Suppressor macrophage (primary cell): ENCODE measurements at regions not wholly inside any gene's neighbourhood (a gene's known extent, or its start where the extent isn't known, plus 50 kb on each side); places are given as distances from the start of the nearest gene placed in this dataset.

ENCODE experiments used
- DNase-seq, 4 experiments: peaks; one replicate each; pipeline ENCODE4 v3.0.0-alpha.2; 2020 to 2022

DNA sequence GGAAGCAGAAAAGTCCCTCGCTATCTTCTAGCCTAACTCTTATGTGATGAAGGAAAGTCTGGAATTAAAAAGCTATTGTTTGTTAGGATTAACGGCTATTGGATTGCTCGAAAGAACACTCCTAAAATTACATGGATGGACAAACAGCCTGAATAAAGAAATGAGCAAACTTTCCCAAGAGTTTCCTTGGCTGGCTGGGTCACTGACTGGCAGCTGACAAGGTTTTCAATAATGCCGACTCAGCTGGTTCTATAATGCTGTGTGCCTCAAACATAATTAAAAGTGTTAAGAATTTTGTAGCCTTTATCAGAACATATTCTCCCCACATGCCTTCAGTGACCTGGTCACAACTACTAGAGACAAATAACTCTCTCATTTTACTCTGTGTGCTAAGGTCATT is 142.9 kb upstream of the ADAMTS9 start:
- DNase-seq = no peak

- no peak for DNase-seq
Observed at GRCh38 chr3:64829331-64829730, 141.5 kb upstream of the ADAMTS9 start.

DNA sequence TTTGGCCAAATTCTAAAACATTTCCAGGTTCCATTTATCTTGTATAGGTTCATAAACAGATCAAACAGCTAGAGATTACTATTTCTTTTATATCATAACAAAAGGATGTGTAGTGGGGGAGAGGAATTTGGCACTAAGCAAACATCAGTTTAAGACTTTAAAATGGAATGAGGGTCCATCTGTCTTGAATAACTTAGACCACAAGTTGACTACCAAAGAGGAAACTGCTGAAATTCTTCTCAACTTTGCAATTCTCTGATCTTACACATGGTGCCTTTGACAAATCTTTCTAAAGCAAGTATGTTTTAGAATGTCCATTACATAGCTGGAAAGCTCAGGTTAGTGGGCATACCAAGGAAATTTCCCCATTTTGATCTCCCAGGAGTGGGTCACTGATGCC is 140.5 kb upstream of the ADAMTS9 start:
- no peak for DNase-seq

DNA sequence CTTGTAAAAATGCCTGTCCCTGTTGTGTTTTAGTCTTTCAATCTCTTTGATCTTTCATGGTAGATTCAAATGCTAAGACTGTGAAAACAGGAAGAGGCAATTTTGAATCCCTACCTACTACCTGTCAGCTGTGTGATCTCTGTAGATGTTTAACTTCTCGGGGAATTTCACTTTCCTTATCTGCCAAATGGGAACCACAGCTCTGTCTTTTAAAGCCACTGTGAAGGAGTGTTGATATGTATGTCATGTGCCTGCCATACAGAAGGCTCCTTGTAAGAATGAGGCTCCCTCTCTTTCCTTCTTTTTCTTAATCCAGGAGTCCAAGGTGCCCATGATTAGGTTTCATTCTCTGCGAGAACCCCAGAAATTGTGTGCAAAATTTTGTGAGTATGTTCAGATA is 139.6 kb upstream of the ADAMTS9 start:
- DNase-seq = no peak

- no peak for DNase-seq
Observed at GRCh38 chr3:64827019-64827418, 139.2 kb upstream of the ADAMTS9 start.

DNA sequence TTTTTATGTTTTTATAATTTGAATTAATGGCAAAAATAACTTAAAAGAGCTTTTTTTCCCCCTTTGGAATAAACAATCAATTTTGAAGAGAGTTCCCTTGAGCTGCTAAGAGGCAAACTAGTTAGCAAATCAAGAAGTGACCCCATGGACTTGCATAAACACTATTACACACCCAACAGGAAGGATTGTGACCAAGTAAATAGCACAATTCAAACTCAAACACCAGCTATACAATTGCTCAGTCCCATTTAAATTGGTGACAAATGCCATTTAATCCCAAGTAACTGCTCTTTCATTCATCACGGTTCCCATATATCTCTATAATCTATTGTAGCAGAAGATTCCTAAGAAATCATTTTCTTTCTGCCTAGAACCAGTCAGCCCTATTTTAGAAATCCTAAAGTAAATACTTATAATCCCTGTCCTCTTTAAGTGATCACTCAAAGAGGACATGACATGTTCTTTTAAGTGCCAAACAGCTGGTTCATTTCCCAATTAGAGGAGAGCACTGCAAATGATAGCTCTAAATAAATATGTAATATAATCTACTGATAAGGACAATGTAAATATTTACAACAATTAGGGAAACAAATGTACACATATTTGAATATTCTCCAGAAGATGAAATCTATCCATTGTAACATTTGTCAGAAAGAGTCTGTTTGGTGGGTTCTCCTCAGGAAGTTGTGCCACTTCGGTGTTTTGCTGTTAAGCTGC is 137.8 kb upstream of the ADAMTS9 start:
- no peak for DNase-seq

DNA sequence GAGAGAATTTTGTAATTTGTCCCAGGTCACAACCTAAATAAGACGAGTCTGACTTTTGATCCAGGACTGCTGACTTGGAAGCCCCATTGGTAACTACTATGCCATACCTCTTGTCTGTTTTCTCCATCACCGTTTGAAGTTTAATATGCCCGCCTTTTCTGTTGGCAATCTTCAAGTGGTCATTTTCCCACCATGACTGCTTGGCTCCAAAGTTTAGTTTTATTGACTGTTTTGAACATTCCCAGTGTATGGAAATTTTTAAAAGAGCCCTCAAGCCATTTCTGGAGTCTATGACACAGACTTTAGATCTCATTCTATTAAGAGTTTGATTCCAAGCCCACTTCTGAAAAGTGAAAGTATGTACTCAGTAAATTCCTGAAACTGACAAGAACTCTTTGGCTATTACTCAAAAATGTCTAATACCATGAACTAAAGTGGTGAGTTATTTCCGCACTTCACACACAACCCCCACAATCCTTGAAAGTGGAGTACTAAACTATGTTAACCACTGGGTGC is 136.7 kb upstream of the ADAMTS9 start:
- no peak for DNase-seq

- DNase-seq = no peak
Observed at GRCh38 chr3:64818196-64818595, 130.4 kb upstream of the ADAMTS9 start.

DNA sequence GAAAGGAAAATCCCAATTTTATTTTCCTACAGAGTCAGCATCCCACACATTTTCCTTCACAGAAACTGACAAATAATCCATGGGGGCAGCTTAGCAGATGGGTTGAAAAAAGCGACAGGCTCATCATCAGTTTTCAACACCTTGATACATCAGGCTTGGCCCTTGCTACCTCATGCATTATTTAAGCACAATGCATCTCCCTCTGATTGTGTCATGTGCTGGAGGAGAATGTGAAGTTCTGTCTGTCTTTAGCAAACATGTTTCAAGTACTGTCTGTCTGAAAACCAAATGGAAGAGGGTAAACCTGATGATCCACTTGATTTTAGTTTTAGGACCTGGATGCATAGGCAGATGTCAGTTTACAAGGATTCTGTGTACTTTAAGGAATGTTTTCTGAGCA is 128.6 kb upstream of the ADAMTS9 start:
- DNase-seq = no peak

GRCh38 chr3:64815789-64816188 is 128.0 kb upstream of the ADAMTS9 start:
- no peak for DNase-seq

DNA sequence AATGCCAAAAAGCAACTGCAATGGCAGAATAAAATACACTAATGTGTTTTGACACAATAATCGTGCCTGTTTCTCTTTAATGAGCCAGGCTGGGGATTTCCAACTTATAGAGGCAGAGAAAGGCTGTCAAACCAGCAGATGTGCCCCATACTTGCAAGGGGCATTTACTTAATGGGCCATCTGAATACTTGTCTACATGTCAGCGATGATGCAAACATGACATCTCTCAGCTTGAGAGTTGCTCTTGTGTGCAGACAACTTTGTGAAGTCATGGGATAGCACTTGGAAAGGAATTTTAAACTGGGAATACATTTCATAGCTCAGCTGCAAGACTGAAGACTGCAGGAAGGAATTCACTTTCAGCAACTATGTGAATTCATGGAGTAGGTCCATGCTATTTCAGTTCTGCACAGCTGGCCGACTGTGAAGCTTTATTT is 127.4 kb upstream of the ADAMTS9 start:
- DNase-seq = no peak

GRCh38 chr3:64814351-64814750 is 126.6 kb upstream of the ADAMTS9 start:
- no peak for DNase-seq

DNA sequence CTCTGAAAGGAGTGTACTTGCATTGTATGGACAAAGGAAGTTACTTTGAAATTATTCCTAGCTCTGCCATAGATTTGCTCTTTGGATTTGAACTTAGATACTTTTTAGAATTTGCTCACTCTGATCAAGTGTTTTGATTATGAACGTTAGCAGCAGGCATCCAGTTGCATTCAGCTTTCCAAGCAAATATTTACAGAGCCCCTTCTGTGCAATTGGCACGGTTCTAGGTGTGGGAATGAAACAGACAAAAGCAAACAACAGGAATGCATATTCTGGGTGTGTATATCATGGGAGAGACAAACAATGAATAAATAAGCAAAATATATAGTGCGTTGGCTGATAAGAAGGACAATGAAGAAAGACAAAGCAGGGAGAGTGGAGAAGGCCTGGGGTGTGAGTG is 125.5 kb upstream of the ADAMTS9 start:
- no peak for DNase-seq

DNA sequence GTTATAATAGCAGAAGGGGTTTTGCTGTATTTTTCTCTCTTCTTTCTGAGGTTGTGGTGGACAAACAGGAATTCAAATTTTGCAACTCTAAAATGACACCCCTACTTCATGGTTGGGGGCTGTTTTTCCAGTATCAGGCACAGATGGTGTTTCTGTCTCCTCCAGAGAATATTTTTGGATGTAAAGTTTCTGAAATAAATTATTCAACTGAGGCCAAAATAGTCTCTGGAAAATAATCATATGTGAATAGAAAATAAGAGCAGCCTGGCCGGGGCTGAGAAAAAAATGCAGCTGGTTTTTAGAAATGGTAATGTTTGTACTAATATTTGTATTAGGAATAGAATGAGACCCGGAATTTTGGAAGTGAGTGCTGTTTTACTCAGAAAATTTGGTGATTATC is 121.3 kb upstream of the ADAMTS9 start:
- DNase-seq = no peak

GRCh38 chr3:64808061-64808460 is 120.3 kb upstream of the ADAMTS9 start:
- DNase-seq = no peak

- DNase-seq = no peak
Observed at GRCh38 chr3:64806668-64807605, 119.1 kb upstream of the ADAMTS9 start.

- DNase-seq = no peak
Observed at GRCh38 chr3:64805978-64806377, 118.2 kb upstream of the ADAMTS9 start.

- DNase-seq = no peak
Observed at GRCh38 chr3:64805248-64805647, 117.4 kb upstream of the ADAMTS9 start.

DNA sequence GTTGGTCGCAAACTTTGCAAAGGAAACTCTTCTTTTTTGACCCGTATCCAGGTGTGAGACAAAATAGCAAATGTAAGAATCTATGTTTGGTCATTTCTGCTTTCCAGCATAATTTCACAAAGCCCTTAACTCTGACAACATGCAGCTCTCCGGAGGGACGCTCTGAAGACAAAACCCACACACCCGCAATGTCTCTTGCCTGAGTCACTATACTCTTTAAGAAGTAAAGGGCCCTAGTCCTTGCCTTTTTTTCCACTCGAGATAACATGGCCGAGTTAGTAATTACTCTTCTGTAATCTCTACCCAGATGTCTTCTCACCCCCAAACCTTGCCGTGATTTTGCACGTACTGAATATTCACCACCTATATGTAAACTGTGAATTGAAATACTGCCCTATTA is 115.7 kb upstream of the ADAMTS9 start:
- no peak for DNase-seq

DNA sequence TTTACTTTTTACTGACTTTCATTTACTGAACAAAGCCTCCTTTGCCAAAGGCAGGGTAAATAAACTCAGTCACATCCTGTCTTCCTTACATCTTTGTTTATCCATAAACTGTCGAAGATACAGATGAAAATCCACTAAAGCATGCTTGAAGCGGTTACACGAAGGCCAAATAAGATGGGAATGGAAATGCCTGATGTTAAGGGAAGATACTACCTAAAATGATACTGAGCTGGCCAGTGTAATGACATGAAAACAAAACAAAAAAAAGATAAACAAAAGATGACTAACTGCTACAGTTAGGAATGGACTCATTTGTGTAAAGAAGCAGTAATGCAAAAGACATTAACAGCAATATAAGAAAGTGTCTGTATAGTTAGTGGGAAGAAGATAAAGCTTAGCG is 114.7 kb upstream of the ADAMTS9 start:
- DNase-seq = no peak

- DNase-seq = no peak
Observed at GRCh38 chr3:64801856-64802255, 114.1 kb upstream of the ADAMTS9 start.

DNA sequence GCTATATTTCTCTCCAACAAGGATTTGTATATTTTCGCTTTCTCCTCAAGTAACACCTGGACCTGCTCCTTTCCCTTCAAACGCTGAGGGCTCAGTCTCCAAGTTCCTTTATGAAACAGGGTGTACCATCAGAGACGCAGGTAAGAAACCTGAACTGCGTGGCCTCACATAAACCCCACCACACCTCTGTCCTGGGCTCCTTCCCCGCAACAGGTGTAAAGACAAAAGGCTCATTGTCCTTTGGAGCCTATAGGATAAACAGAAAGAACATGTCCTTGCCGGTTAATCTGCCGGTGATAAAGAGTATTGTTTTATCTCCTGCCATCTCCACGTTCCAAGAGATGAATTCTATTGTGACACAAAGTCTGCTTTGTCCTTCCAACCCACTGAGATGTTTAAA is 111.8 kb upstream of the ADAMTS9 start:
- DNase-seq = no peak

GRCh38 chr3:64798316-64798715 is 110.5 kb upstream of the ADAMTS9 start:
- no peak for DNase-seq
